DND-41 (cell line): ENCODE measurements at regions not wholly inside any gene's neighbourhood (a gene's known extent, or its start where the extent isn't known, plus 50 kb on each side); places are given as distances from the start of the nearest gene placed in this dataset.

Experiments
- EZH2 ChIP-seq: IDR thresholded peaks from 3 replicates; pipeline ENCODE4 v1.6.1; 2012; ENCODE audit warnings: borderline replicate concordance, low read depth, mild to moderate bottlenecking, moderate library complexity, low read length, inconsistent platforms; ENCODE audit not compliant: severe bottlenecking
- TF ChIP-seq, protein P1 (sequence below): IDR thresholded peaks from 2 replicates; pipeline ENCODE4 v1.5.1; 2012; ENCODE audit warnings: borderline replicate concordance, low read length, moderate library complexity, mild to moderate bottlenecking; ENCODE audit not compliant: poor library complexity, severe bottlenecking; ENCODE audit errors: extremely low read depth

DNA sequence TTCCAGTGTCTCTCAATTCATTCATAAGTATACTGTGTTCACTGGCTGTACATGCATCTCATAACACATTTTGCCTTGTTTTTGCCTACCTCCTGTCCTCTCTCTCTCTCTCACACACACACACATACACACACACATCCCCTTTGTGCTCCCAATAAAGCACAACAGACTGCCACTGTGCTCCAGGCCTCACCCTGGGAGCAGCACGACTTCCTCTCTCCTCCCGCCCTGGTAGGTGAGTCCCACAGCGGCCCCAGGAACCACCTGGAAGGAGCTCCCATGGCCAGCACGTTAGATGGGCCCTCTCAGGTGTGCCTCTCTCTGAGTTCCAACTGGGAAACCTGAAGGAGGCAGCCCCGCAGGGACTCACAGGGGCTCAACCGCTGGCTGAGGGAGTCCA, 65.4 kb downstream of the MARCHF4 start:
- TF ChIP-seq, protein P1, sequence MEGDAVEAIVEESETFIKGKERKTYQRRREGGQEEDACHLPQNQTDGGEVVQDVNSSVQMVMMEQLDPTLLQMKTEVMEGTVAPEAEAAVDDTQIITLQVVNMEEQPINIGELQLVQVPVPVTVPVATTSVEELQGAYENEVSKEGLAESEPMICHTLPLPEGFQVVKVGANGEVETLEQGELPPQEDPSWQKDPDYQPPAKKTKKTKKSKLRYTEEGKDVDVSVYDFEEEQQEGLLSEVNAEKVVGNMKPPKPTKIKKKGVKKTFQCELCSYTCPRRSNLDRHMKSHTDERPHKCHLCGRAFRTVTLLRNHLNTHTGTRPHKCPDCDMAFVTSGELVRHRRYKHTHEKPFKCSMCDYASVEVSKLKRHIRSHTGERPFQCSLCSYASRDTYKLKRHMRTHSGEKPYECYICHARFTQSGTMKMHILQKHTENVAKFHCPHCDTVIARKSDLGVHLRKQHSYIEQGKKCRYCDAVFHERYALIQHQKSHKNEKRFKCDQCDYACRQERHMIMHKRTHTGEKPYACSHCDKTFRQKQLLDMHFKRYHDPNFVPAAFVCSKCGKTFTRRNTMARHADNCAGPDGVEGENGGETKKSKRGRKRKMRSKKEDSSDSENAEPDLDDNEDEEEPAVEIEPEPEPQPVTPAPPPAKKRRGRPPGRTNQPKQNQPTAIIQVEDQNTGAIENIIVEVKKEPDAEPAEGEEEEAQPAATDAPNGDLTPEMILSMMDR = no peak
- TF ChIP-seq EZH2 = no peak
